GM12892 (cell line): ENCODE measurements at regions not wholly inside any gene's neighbourhood (a gene's known extent, or its start where the extent isn't known, plus 50 kb on each side); places are given as distances from the start of the nearest gene placed in this dataset.
"Not testable (repeated sequence)": the region's sequence is repeated elsewhere in the genome, so short reads cannot be mapped to it uniquely, and the experiment has no call there.

Source experiments
- DNase-seq: peaks from one replicate; pipeline ENCODE4 v3.0.0; 2011; ENCODE audit not compliant: insufficient read length
- FAIRE-seq: peaks from 2 replicates; lab custom pipeline; 2011; peaks lifted over from hg19 to GRCh38; lab: Jason Lieb, UNC
- POLR2A ChIP-seq: IDR thresholded peaks from 2 replicates; pipeline ENCODE4 v1.6.1; 2011; ENCODE audit warnings: low read depth, low read length, control low read depth
- POLR2AphosphoS5 ChIP-seq: IDR thresholded peaks from 2 replicates; pipeline ENCODE4 v1.6.1; 2011; ENCODE audit warnings: low read depth, low read length, control low read depth
- TAF1 ChIP-seq: IDR thresholded peaks from 2 replicates; pipeline ENCODE4 v1.6.1; 2011; ENCODE audit warnings: low read depth, mild to moderate bottlenecking, control low read depth, low read length, borderline replicate concordance

GRCh38 chr19:30066781-30067759 lies 125.0 kb downstream of the URI1 start:
- no peak for DNase-seq
- FAIRE-seq: no peak
- TF ChIP-seq POLR2AphosphoS5 (no peak), TAF1 (no peak), POLR2A (no peak)

- not testable (repeated sequence) for FAIRE-seq
These were observed 126.0 kb downstream of the URI1 start for GRCh38 chr19:30067956-30068506.

GRCh38 chr19:30068528-30069395 lies 126.7 kb downstream of the URI1 start:
- no peak for TF ChIP-seq POLR2A
- no peak for TF ChIP-seq TAF1
- TF ChIP-seq POLR2AphosphoS5: no peak
- FAIRE-seq (no peak), DNase-seq (no peak)

More at GRCh38 chr19:30067956-30068506, 126.0 kb downstream of the URI1 start:
- DNase-seq: not testable (repeated sequence)

- DNase-seq (no peak), FAIRE-seq (no peak)
- TF ChIP-seq TAF1 (no peak), POLR2AphosphoS5 (no peak), POLR2A (no peak)
These were observed 127.6 kb downstream of the URI1 start for GRCh38 chr19:30069535-30070197.

- TF ChIP-seq POLR2AphosphoS5 (no peak), TAF1 (no peak), POLR2A (no peak)
- DNase-seq (no peak), FAIRE-seq (no peak)
These were observed 128.3 kb downstream of the URI1 start for GRCh38 chr19:30070198-30070967.

- no peak for DNase-seq
- TF ChIP-seq POLR2A (no peak), TAF1 (no peak), POLR2AphosphoS5 (no peak)
- no peak for FAIRE-seq
These were observed 129.1 kb downstream of the URI1 start for GRCh38 chr19:30070968-30071632.

- no peak for FAIRE-seq
- TF ChIP-seq TAF1 (no peak), POLR2AphosphoS5 (no peak), POLR2A (no peak)
- DNase-seq: no peak
These were observed 129.8 kb downstream of the URI1 start for GRCh38 chr19:30071871-30072270.

- no peak for DNase-seq
- FAIRE-seq: no peak
- TF ChIP-seq POLR2A (no peak), POLR2AphosphoS5 (no peak), TAF1 (no peak)
These were observed 131.3 kb downstream of the URI1 start for GRCh38 chr19:30073152-30074000.

GRCh38 chr19:30074096-30074495 lies 132.1 kb downstream of the URI1 start:
- FAIRE-seq (no peak), DNase-seq (no peak)
- TF ChIP-seq TAF1: no peak
- no peak for TF ChIP-seq POLR2AphosphoS5
- no peak for TF ChIP-seq POLR2A
